Liver (tissue), 8 donors: ENCODE measurements at regions not wholly inside any gene's neighbourhood (a gene's known extent, or its start where the extent isn't known, plus 50 kb on each side); places are given as distances from the start of the nearest gene placed in this dataset.
A peak's percentile ranks its signal among the peaks of the same experiment; 100 is the strongest.

Experiments used
- DNase-seq: peaks from one replicate; pipeline ENCODE4 v3.0.0-alpha.2; 2017; ENCODE audit warnings: low spot score
- H3K27ac ChIP-seq, 2 donors: one replicate each; pipeline ENCODE4 v1.7.0; 2013; ENCODE audit warnings: inconsistent platforms in 2 of 2, low read length in 2 of 2, control low read depth in 1 of 2, low read depth in 1 of 2, mild to moderate bottlenecking in 1 of 2
- H3K27me3 ChIP-seq, 4 donors: one replicate each; pipeline versions ENCODE4 v1.6.1 to v1.7.0; 2013; ENCODE audit warnings: low read length in 3 of 4, inconsistent platforms in 1 of 4, mild to moderate bottlenecking in 1 of 4, moderate library complexity in 1 of 4; ENCODE audit not compliant: control insufficient read depth in 4 of 4, insufficient read depth in 4 of 4
- H3K36me3 ChIP-seq, 4 donors: one replicate each; pipeline versions ENCODE4 v1.6.1 to v1.7.0; 2013; ENCODE audit warnings: low read length in 3 of 4, mild to moderate bottlenecking in 3 of 4, low read depth in 1 of 4, moderate library complexity in 1 of 4; ENCODE audit not compliant: control insufficient read depth in 4 of 4, insufficient read depth in 3 of 4
- H3K4me1 ChIP-seq, 4 donors: one replicate each; pipeline versions ENCODE4 v1.6.1 to v1.7.0; 2013; ENCODE audit warnings: low read length in 3 of 4, mild to moderate bottlenecking in 3 of 4, moderate library complexity in 1 of 4; ENCODE audit not compliant: control insufficient read depth in 4 of 4, insufficient read depth in 4 of 4
- H3K4me3 ChIP-seq, 3 donors: one replicate each; pipeline versions ENCODE4 v1.6.1 to v1.7.0; 2013; ENCODE audit warnings: low read length in 3 of 3, control low read depth in 1 of 3, low read depth in 1 of 3, mild to moderate bottlenecking in 1 of 3
- H3K9ac ChIP-seq, 2 donors: one replicate each; pipeline ENCODE4 v1.7.0; 2013; ENCODE audit warnings: low read length in 2 of 2, mild to moderate bottlenecking in 2 of 2, moderate library complexity in 2 of 2, control low read depth in 1 of 2, low read depth in 1 of 2
- H3K9me3 ChIP-seq, 4 donors: one replicate each; pipeline versions ENCODE4 v1.6.1 to v1.7.0; 2013; ENCODE audit warnings: low read length in 3 of 4; ENCODE audit not compliant: control insufficient read depth in 4 of 4
- ATF3 ChIP-seq: IDR thresholded peaks from 2 replicates; pipeline ENCODE4 v1.6.1; 2016; ENCODE audit warnings: antibody characterized with exemption
- CTCF ChIP-seq: fragments of 150-350 bp; IDR thresholded peaks from 2 replicates; pipeline ENCODE4 v1.5.1; 2017; ENCODE audit warnings: improper control_type of control experiment, low read depth, low read length; ENCODE audit not compliant: missing input control
- FOXA1 ChIP-seq: IDR thresholded peaks from 2 replicates; pipeline ENCODE4 v1.6.1; 2016; ENCODE audit warnings: antibody characterized with exemption
- GABPA ChIP-seq, 2 donors: IDR thresholded peaks in 1 of 2; conservative IDR thresholded peaks in 1 of 2; 2 replicates each; pipeline ENCODE4 v1.6.1; 2016; ENCODE audit warnings: antibody characterized with exemption in 2 of 2, mild to moderate bottlenecking in 1 of 2, moderate library complexity in 1 of 2
- HNF4A ChIP-seq, 2 donors: conservative IDR thresholded peaks; 2 replicates each; pipeline ENCODE4 v1.6.1; 2016; ENCODE audit warnings: antibody characterized with exemption in 2 of 2, mild to moderate bottlenecking in 2 of 2
- HNF4G ChIP-seq: IDR thresholded peaks from 2 replicates; pipeline ENCODE4 v1.6.1; 2016; ENCODE audit warnings: antibody characterized with exemption
- JUND ChIP-seq, 2 donors: IDR thresholded peaks; 2 replicates each; pipeline ENCODE4 v1.6.1; 2016; ENCODE audit warnings: antibody characterized with exemption in 2 of 2
- NR2F2 ChIP-seq: IDR thresholded peaks from 2 replicates; pipeline ENCODE4 v1.6.1; 2016; ENCODE audit warnings: antibody characterized with exemption
- RAD21 ChIP-seq, 2 donors: IDR thresholded peaks; 2 replicates each; pipeline ENCODE4 v1.6.1; 2016; ENCODE audit warnings: antibody characterized with exemption in 2 of 2, mild to moderate bottlenecking in 2 of 2
- RXRA ChIP-seq, 2 donors: IDR thresholded peaks; 2 replicates each; pipeline ENCODE4 v1.6.1; 2017 to 2018; ENCODE audit warnings: antibody characterized with exemption in 2 of 2, mild to moderate bottlenecking in 1 of 2
- SP1 ChIP-seq: IDR thresholded peaks from 2 replicates; pipeline ENCODE4 v1.6.1; 2018; ENCODE audit warnings: antibody characterized with exemption, mild to moderate bottlenecking
- TAF1 ChIP-seq: conservative IDR thresholded peaks from 2 replicates; pipeline ENCODE4 v1.6.1; 2016; ENCODE audit warnings: antibody characterized with exemption, mild to moderate bottlenecking
- YY1 ChIP-seq: IDR thresholded peaks from 2 replicates; pipeline ENCODE4 v1.6.1; 2016; ENCODE audit warnings: antibody characterized with exemption, mild to moderate bottlenecking
- ZBTB33 ChIP-seq: IDR thresholded peaks from 2 replicates; pipeline ENCODE4 v1.6.1; 2016; ENCODE audit warnings: antibody characterized with exemption
- WGBS: extraction: QIAGEN DNeasy Blood & Tissue Kit; methylation state at CpG from one replicate; pipeline ENCODE4 v1.1.7; 2013; 5-methylcytosine and 5-hydroxymethylcytosine counted together
- donor health status: healthy.
- donor health status: healthy.
- donor health status: healthy.
- donor health status: healthy.
- donor health status: healthy.

GRCh38 chr13:73324842-73325722 is 266.3 kb downstream of the KLF5 start:
- peak overlapping the region in 1 of 2 donors; percentile 36 for H3K9ac ChIP-seq
- peaks cover 1 to 52% (median 35%) of the 10 kb centered on the region in 4 donors for H3K4me1 ChIP-seq
- H3K9me3 ChIP-seq = no peaks in the 10 kb centered on the region
- TF ChIP-seq RAD21 (IDR thresholded peaks at IDR 0.05) (no peak), ZBTB33 (no peak), SP1 (no peak), NR2F2 (no peak)
- WGBS = 42% methylated on average over 10 of the region's 10 CpGs
- H3K27ac ChIP-seq = peak overlapping the region; percentile 69 to 81
- H3K36me3 ChIP-seq = no peaks in the 10 kb centered on the region
- DNase-seq = no peak
- no peak overlapping the region for H3K4me3 ChIP-seq
- no peaks in the 10 kb centered on the region for H3K27me3 ChIP-seq

GRCh38 chr13:73323615-73324014 is 264.8 kb downstream of the KLF5 start:
- Histone ChIP-seq H3K9ac (no peak overlapping the region), H3K36me3 (no peaks in the 10 kb centered on the region), H3K27me3 (no peaks in the 10 kb centered on the region), H3K27ac (peak overlapping the region; percentile 63 to 74), H3K4me1 (peaks cover 1 to 52% (median 35%) of the 10 kb centered on the region in 4 donors), H3K4me3 (no peak overlapping the region), H3K9me3 (peaks cover 0 to 1% (median 0%) of the 10 kb centered on the region in 4 donors)
- TF ChIP-seq RXRA (IDR thresholded peaks at IDR 0.05) (peak; percentile 87 to 92), HNF4G (no peak), JUND (IDR thresholded peaks at IDR 0.05) (peak; percentile 46 to 52), RAD21 (IDR thresholded peaks at IDR 0.05) (peak; percentile 28 to 38), HNF4A (conservative IDR thresholded peaks at IDR 0.05) (peak; percentile 25 to 51), YY1 (peak; percentile 79), NR2F2 (no peak), SP1 (peak; percentile 62), ATF3 (no peak), CTCF (no peak), TAF1 (no peak)
- no peak for DNase-seq
- 20% methylated on average over 1 of the region's 1 CpG for WGBS

GRCh38 chr13:73321043-73321442 is 262.2 kb downstream of the KLF5 start:
- Histone ChIP-seq H3K36me3 (no peaks in the 10 kb centered on the region), H3K27ac (no peak overlapping the region), H3K9ac (no peak overlapping the region), H3K9me3 (peaks cover 0 to 1% (median 0%) of the 10 kb centered on the region in 4 donors), H3K27me3 (no peaks in the 10 kb centered on the region), H3K4me3 (no peak overlapping the region), H3K4me1 (peaks cover 1 to 34% (median 19%) of the 10 kb centered on the region in 4 donors)
- 94% methylated on average over 2 of the region's 2 CpGs for WGBS
- TF ChIP-seq JUND (IDR thresholded peaks at IDR 0.05) (no peak), GABPA (IDR thresholded peaks at IDR 0.05 in 1 of 2, conservative IDR thresholded peaks at IDR 0.05 in 1 of 2) (no peak), FOXA1 (no peak)
- no peak for DNase-seq
